ENCODE measurements at regions not wholly inside any gene's neighbourhood (a gene's known extent, or its start where the extent isn't known, plus 50 kb on each side); places are given as distances from the start of the nearest gene placed in this dataset.

DNA sequence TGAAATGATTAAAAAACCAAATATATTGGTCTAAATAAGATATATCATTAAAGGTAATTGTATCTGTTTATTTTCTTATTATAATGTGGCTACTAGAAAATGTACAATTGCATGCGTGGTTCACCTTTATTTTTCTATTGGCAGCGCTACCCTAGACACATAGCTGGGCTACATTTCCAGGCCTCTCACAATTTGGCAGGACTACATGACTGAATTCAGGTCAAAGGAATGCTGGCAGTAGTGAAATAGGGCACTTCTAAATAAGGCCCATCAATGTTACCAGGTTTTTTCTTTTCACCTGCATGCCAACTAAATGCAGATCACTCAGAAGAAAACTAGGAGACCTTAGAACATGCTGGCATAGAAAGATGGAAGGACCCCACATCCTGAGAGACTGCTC, 1072.9 kb upstream of the SLIT2 start:
- no peak overlapping the region for H3K27ac Mint-ChIP-seq (ENCODE audit: unreplicated experiment)
- no peak for DNase-seq (ENCODE audit: low read depth, low spot score)
- peaks cover 8% of the 10 kb centered on the region for H3K9me3 Mint-ChIP-seq
- H3K27me3 Mint-ChIP-seq (ENCODE audit: low read depth), result no peaks in the 10 kb centered on the region
- no peak overlapping the region for H3K4me3 Mint-ChIP-seq
- H3K4me1 Mint-ChIP-seq, result peaks cover 4% of the 10 kb centered on the region
- TF ChIP-seq, protein P1, sequence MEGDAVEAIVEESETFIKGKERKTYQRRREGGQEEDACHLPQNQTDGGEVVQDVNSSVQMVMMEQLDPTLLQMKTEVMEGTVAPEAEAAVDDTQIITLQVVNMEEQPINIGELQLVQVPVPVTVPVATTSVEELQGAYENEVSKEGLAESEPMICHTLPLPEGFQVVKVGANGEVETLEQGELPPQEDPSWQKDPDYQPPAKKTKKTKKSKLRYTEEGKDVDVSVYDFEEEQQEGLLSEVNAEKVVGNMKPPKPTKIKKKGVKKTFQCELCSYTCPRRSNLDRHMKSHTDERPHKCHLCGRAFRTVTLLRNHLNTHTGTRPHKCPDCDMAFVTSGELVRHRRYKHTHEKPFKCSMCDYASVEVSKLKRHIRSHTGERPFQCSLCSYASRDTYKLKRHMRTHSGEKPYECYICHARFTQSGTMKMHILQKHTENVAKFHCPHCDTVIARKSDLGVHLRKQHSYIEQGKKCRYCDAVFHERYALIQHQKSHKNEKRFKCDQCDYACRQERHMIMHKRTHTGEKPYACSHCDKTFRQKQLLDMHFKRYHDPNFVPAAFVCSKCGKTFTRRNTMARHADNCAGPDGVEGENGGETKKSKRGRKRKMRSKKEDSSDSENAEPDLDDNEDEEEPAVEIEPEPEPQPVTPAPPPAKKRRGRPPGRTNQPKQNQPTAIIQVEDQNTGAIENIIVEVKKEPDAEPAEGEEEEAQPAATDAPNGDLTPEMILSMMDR (conservative IDR thresholded peaks at IDR 0.05), result no peak
- H3K36me3 Mint-ChIP-seq (ENCODE audit: low read depth), result peaks cover 3% of the 10 kb centered on the region

DNA sequence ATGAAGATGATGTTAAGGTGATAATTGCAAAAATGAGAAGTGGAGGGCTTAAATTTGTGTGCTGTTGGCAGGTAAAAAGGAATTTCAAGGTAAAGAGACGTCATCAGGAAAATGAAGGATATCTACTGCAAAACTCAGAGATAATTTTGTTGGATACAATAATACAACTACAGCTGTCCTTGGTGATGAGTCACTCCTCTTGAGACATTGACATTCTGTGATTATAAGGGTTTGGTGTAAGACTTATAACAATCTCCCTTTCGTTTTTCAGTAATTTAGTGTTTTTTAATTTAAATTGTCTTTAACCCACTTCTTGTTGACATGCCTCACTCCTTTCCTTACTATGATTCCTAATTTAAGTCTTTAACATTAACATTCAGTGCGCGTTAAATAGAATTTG, 1074.1 kb upstream of the SLIT2 start:
- no peak for DNase-seq (ENCODE audit: low read depth, low spot score)
- H3K9me3 Mint-ChIP-seq, result peaks cover 8% of the 10 kb centered on the region
- H3K27ac Mint-ChIP-seq (ENCODE audit: unreplicated experiment), result no peak overlapping the region
- H3K36me3 Mint-ChIP-seq (ENCODE audit: low read depth), result peaks cover 3% of the 10 kb centered on the region
- peaks cover 4% of the 10 kb centered on the region for H3K4me1 Mint-ChIP-seq
- no peak overlapping the region for H3K4me3 Mint-ChIP-seq
- H3K27me3 Mint-ChIP-seq (ENCODE audit: low read depth), result no peaks in the 10 kb centered on the region
- TF ChIP-seq, protein P1 (conservative IDR thresholded peaks at IDR 0.05), result no peak

DNA sequence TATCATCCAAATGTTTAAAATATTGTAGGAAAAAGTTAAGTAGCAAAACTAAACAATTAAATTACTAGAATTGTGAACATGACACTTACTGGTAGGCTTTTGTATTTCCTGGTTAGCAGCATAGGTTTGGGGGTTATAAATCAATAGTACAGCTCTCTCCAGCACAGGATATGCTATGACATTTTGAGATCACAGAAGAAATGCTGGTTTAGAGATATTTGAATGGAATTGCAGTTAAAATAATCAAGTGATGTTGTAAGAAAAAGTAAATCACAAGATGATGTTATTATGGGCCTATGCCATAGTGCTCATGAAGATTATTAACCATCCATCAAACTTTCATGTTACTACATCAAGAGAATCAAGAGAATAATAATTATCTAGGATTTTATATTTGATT, 1079.9 kb upstream of the SLIT2 start:
- H3K4me3 Mint-ChIP-seq, result no peak overlapping the region
- no peak overlapping the region for H3K27ac Mint-ChIP-seq (ENCODE audit: unreplicated experiment)
- no peaks in the 10 kb centered on the region for H3K27me3 Mint-ChIP-seq (ENCODE audit: low read depth)
- H3K36me3 Mint-ChIP-seq (ENCODE audit: low read depth), result no peaks in the 10 kb centered on the region
- TF ChIP-seq, protein P1 (conservative IDR thresholded peaks at IDR 0.05), result no peak
- H3K9me3 Mint-ChIP-seq, result peaks cover 3% of the 10 kb centered on the region
- no peak for DNase-seq (ENCODE audit: low read depth, low spot score)
- no peaks in the 10 kb centered on the region for H3K4me1 Mint-ChIP-seq

DNA sequence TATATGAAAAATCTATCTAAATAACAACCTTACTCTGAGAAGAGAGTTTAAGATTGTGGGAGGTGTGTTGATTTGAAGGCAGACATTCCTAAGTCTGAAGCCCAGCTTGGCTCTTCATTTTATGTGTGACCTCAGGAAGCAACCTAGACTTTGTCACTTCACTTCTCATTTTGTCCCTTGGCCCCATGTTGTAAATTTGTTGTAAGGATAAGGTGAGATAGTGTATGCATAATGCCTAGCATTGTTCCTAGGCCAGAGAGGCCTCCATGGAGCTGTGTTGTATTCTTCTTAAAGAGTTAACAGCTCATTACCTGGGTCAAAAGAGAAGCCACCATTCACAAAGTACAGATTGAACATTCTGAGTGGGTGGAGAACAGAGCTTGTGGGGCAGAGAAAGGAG, 1084.4 kb upstream of the SLIT2 start:
- H3K36me3 Mint-ChIP-seq (ENCODE audit: low read depth), result no peaks in the 10 kb centered on the region
- peaks cover 6% of the 10 kb centered on the region for H3K9me3 Mint-ChIP-seq
- no peaks in the 10 kb centered on the region for H3K27me3 Mint-ChIP-seq (ENCODE audit: low read depth)
- no peaks in the 10 kb centered on the region for H3K4me1 Mint-ChIP-seq
- H3K4me3 Mint-ChIP-seq, result no peak overlapping the region
- H3K27ac Mint-ChIP-seq (ENCODE audit: unreplicated experiment), result no peak overlapping the region
- DNase-seq (ENCODE audit: low read depth, low spot score), result no peak
- TF ChIP-seq, protein P1 (conservative IDR thresholded peaks at IDR 0.05), result no peak

DNA sequence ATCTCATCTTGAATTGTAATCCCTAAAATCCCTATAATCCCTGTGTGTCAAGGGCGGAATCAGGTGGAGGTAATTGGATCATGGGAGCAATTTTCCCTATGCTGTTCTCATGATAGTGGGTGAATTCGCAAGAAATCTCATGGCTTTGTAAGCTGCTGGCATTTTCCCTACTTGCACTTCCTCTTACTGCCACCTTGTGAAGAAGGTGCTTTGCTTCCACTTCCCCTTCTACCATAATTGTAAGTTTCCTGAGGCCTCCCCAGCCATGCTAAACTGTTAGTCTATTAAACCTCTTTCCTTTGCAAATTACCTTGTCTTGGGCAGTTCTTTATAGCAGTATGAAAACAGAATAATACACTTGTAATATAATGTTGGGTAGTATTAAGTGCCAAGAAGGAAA, 1087.4 kb upstream of the SLIT2 start:
- Mint-ChIP-seq H3K4me3 (no peak overlapping the region), H3K9me3 (peaks cover 6% of the 10 kb centered on the region), H3K27ac (ENCODE audit: unreplicated experiment) (no peak overlapping the region), H3K27me3 (ENCODE audit: low read depth) (no peaks in the 10 kb centered on the region), H3K4me1 (no peaks in the 10 kb centered on the region), H3K36me3 (ENCODE audit: low read depth) (no peaks in the 10 kb centered on the region)
- no peak for DNase-seq (ENCODE audit: low read depth, low spot score)
- TF ChIP-seq, protein P1 (conservative IDR thresholded peaks at IDR 0.05), result no peak

DNA sequence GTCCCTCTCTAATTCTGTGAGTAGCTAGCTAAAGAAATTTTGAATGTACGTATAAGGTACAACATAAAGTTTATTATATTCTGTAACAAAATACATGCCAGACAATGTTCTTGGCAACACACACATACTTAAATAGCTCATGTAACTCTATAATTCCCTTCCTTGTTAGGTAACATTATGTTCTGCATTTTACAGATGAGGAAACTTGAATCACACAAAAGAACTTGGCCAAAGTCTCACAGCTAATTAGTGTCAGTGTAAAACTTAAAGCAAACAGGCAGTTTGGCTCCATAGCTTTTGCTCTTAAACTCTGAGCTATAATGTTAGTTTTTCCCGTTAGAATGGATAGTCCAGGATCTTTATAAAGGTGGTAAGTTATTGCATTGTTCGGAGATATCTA, 1091.8 kb upstream of the SLIT2 start:
- DNase-seq (ENCODE audit: low read depth, low spot score), result no peak
- TF ChIP-seq, protein P1 (conservative IDR thresholded peaks at IDR 0.05), result no peak
- Mint-ChIP-seq H3K4me1 (no peaks in the 10 kb centered on the region), H3K36me3 (ENCODE audit: low read depth) (peaks cover 10% of the 10 kb centered on the region), H3K27me3 (ENCODE audit: low read depth) (no peaks in the 10 kb centered on the region), H3K4me3 (no peak overlapping the region), H3K27ac (ENCODE audit: unreplicated experiment) (no peak overlapping the region), H3K9me3 (peaks cover 10% of the 10 kb centered on the region)
